Karpas-422 (cell line): ENCODE measurements at regions not wholly inside any gene's neighbourhood (a gene's known extent, or its start where the extent isn't known, plus 50 kb on each side); places are given as distances from the start of the nearest gene placed in this dataset.

Experiments
- DNase-seq: peaks from one replicate; pipeline ENCODE4 v3.0.0-alpha.2; 2015
- H2AFZ ChIP-seq: fragments of 200-600 bp; sonication (generic); 2 replicates; pipeline ENCODE4 v1.6.1; 2014; ENCODE audit warnings: antibody characterized with exemption, low read length, mixed read lengths
- H3K27ac ChIP-seq: fragments of 200-600 bp; sonication (generic); 2 replicates; pipeline ENCODE4 v1.5.1; 2014; ENCODE audit warnings: mild to moderate bottlenecking, low read length, moderate library complexity
- H3K27me3 ChIP-seq: fragments of 200-600 bp; sonication (generic); 2 replicates; pipeline ENCODE4 v1.6.1; 2014; ENCODE audit warnings: low read length, mixed read lengths
- H3K36me3 ChIP-seq: fragments of 200-600 bp; sonication (generic); 2 replicates; pipeline ENCODE4 v1.6.1; 2014; ENCODE audit warnings: low read length, mixed read lengths; ENCODE audit not compliant: insufficient read depth
- H3K4me1 ChIP-seq: fragments of 200-600 bp; sonication (generic); 2 replicates; pipeline ENCODE4 v1.6.1; 2014; ENCODE audit warnings: mild to moderate bottlenecking, low read length, mixed read lengths
- H3K4me2 ChIP-seq: fragments of 200-600 bp; sonication (generic); 2 replicates; pipeline ENCODE4 v1.6.1; 2014; ENCODE audit warnings: low read length, low read depth, mild to moderate bottlenecking; ENCODE audit not compliant: poor library complexity, severe bottlenecking
- H3K4me3 ChIP-seq: fragments of 200-600 bp; sonication (generic); 2 replicates; pipeline ENCODE4 v1.5.1; 2014; ENCODE audit warnings: mild to moderate bottlenecking, antibody characterized with exemption, low read length, mixed read lengths
- H3K79me2 ChIP-seq: fragments of 200-600 bp; sonication (generic); 2 replicates; pipeline ENCODE4 v1.6.1; 2014; ENCODE audit warnings: mild to moderate bottlenecking, low read length, mixed read lengths
- H3K9ac ChIP-seq: fragments of 200-600 bp; sonication (generic); 2 replicates; pipeline ENCODE4 v1.6.0; 2014; ENCODE audit warnings: low read length
- H3K9me2 ChIP-seq: fragments of 200-600 bp; sonication (generic), shearing (Covaris generic); replicated peaks from 2 replicates; pipeline ENCODE4 v1.6.0; 2014; ENCODE audit warnings: mild to moderate bottlenecking, low read length, moderate library complexity; ENCODE audit not compliant: insufficient read depth
- H3K9me3 ChIP-seq: fragments of 300-700, 200-600 bp; sonication (generic); 2 replicates; pipeline ENCODE4 v1.6.1; 2014; ENCODE audit warnings: low read length, mixed read lengths
- H4K20me1 ChIP-seq: fragments of 200-600 bp; sonication (generic); 2 replicates; pipeline ENCODE4 v1.6.1; 2014; ENCODE audit warnings: mild to moderate bottlenecking, antibody characterized with exemption, low read length, low read depth; ENCODE audit not compliant: insufficient read depth

DNA sequence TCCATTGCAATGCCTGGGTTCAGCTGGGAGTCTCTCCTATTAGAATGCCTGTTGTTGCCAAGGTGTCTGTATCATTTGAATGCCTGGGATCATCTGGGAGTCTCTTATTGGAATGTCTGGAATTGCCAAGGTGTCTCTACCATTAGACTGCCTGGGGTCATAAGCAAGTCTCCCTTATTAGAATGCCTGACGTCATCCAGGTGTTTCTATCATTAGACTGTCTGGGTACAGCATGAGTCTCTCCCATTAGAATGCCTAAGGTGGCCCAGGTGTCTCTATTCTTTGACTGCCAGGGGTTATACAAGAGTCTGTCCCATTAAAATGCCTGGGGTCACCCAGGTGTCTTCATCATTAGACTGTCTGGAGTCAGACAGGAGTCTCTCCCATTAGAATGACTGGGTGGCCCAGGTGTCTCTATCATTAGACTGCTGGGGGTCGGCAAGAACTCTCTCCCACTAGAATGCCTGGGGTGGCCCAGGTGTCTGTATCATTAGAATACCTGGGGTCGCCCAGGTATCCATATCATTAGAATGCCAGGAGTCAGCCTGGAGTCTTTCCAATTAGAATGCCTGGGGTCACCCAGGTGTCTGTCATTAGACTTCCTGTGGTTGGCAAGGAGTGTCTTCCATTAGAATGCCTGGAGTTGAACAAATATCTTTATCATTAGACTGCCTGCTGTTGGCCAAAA is 2274.0 kb downstream of the TP53TG3F start:
- Histone ChIP-seq H3K4me3 (no peak overlapping the region), H3K79me2 (no peaks in the 10 kb centered on the region), H4K20me1 (no peaks in the 10 kb centered on the region), H3K9me3 (peaks cover 5% of the 10 kb centered on the region; the same call in 1 of the 2 replicates), H3K4me1 (no peaks in the 10 kb centered on the region), H3K27me3 (no peaks in the 10 kb centered on the region), H3K36me3 (no peaks in the 10 kb centered on the region), H3K9ac (no peak overlapping the region), H3K27ac (no peak overlapping the region), H2AFZ (no peak overlapping the region), H3K4me2 (no peak overlapping the region), H3K9me2 (no peaks in the 10 kb centered on the region)
- DNase-seq: no peak

DNA sequence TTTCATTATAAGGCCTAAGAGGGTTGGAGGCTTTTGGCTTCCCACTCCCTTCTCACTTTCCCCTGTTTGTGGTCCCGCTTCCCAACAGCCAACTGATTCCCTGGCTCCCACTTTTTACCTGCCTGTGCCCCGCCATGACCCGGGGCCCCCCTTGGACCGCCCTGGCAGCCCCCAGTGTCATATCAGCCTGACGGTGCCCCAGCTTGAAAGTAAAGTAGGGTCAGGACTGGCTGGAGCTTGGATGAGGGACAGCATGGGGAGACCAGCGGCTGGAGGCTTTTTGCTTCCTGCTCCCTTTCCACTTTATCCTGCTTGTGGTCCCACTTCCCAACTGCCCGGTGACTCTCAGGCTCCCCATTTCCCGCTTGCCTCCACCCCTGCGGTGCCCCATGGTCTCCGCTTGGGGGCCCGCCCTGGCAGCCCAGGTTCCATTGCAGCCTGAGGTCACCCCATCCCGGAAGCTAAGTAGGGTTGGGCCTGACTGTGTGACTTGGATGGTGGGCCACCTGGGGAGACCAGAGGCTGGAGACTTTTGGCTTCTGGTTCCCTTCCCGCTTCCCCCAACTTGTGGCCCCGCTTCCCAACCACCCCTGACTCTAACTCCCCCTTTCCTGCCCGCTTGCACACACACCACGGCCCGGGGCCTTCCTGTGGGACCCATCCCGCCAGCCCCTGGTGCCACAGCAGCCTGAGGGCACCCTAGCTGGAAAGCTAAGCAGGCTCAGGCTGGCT is 2274.7 kb downstream of the TP53TG3F start:
- Histone ChIP-seq H4K20me1 (no peaks in the 10 kb centered on the region), H3K27me3 (no peaks in the 10 kb centered on the region), H3K79me2 (no peaks in the 10 kb centered on the region), H3K4me1 (no peaks in the 10 kb centered on the region), H3K9me3 (peaks cover 8% of the 10 kb centered on the region; the same call in 1 of the 2 replicates), H2AFZ (no peak overlapping the region), H3K9me2 (no peaks in the 10 kb centered on the region), H3K27ac (no peak overlapping the region), H3K9ac (no peak overlapping the region), H3K4me3 (no peak overlapping the region), H3K36me3 (no peaks in the 10 kb centered on the region), H3K4me2 (no peak overlapping the region)
- no peak for DNase-seq

DNA sequence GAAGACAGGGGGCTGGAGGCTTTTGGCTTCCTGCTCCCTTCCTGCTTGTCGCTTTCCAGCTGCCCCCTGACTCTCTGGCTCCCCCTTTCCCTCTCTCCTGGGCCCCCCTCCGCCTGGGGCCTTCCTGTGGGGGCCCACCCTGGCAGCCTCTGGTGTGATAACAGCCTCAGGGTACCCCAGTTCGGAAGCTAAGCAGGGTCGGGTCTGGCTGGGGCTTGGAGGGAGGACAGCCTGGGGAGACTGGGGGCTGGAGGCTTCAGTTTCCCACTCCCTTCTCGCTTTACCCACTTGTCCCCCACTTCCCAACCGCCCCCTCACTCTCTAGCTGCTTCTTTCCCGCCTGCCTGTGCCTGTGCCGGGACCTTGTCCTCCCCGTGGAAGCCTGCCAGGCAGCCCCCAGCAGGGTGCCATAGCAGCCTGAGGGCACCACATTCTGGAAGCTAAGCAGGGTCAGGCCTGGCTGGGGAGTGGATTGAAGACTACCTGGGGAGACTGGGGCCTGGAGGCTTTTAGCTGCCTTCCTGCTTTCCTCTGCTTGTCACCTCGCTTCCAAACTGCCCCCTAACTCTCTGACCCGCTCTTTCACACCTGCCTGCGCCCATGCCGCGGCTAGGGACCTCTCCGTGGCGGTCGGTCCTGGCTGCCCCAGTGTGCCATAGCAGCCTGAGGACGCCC is 2275.5 kb downstream of the TP53TG3F start:
- Histone ChIP-seq H3K36me3 (no peaks in the 10 kb centered on the region), H3K4me2 (no peak overlapping the region), H3K27me3 (no peaks in the 10 kb centered on the region), H3K9me3 (peaks cover 8% of the 10 kb centered on the region; the same call in 1 of the 2 replicates), H3K79me2 (no peaks in the 10 kb centered on the region), H4K20me1 (no peaks in the 10 kb centered on the region), H3K9me2 (no peaks in the 10 kb centered on the region), H3K4me3 (no peak overlapping the region), H3K9ac (no peak overlapping the region), H2AFZ (no peak overlapping the region), H3K4me1 (no peaks in the 10 kb centered on the region), H3K27ac (no peak overlapping the region)
- DNase-seq: no peak

DNA sequence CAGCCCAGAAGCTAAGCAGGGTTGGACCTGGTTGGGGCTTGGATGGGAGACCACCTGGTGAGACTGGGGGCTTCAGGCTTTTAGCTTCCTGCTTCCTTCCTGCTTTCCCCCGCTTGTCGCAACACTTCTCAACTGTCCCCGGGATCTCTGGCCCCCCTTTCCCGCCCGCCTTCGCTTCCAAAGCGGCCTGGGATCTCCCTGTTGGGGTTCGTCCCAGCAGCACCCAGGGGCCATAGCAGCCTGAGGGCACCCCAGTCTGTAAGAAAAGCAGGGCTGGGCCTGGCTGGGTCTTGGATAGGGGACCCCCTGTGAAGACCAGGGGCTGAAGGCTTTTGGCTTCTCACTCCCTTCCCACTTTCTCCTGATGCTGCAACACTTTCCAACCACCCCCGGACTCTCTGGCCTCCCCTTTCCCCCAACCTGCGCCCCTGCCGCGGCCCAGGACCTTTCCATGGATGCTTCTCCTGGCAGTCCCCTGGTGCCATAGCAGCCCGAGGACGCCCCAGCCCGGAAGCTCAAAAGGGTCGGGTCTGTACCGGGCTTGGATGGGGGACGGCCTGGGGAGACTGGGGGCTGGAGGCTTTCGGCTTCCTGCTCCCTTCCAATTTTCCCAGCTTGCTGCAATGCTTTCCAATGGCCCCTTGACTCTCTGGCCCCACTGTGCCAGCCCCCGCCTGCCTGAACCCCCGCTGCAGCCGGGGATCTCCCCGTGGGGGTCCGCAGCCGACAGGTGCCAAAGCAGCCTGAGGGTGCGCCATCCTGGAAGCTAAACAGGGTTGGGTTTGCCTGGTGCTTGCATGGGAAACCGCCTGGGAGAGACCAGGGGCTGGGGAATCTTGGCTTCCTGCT is 2276.2 kb downstream of the TP53TG3F start:
- peaks cover 8% of the 10 kb centered on the region; the same call in 1 of the 2 replicates for H3K9me3 ChIP-seq
- DNase-seq: no peak
- no peaks in the 10 kb centered on the region for H3K79me2 ChIP-seq
- H3K4me2 ChIP-seq: no peak overlapping the region
- no peak overlapping the region for H3K9ac ChIP-seq
- no peak overlapping the region for H2AFZ ChIP-seq
- no peak overlapping the region for H3K27ac ChIP-seq
- no peaks in the 10 kb centered on the region for H3K36me3 ChIP-seq
- H3K9me2 ChIP-seq: no peaks in the 10 kb centered on the region
- no peak overlapping the region for H3K4me3 ChIP-seq
- no peaks in the 10 kb centered on the region for H4K20me1 ChIP-seq
- H3K27me3 ChIP-seq: no peaks in the 10 kb centered on the region
- H3K4me1 ChIP-seq: no peaks in the 10 kb centered on the region

DNA sequence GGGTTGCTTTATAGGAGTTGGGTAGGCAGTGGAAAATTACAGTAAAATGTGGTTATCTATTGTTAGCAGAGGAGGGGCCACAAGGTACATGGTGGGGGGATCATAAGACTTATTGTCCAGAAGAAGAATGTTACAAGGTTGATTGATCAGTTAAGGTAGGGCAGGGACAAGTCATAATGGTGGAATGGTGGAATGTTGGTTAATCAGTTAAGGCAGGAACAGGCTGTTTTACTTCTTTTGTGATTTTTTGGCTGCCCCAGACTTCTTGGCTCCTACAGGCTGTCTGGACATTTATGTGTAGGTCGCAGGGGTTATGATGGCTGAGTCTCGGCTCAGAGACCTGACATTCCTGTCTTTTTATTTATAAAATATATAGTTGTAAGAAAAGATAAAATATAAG is 2277.1 kb downstream of the TP53TG3F start:
- Histone ChIP-seq H3K4me1 (no peaks in the 10 kb centered on the region), H3K9me2 (no peaks in the 10 kb centered on the region), H3K9me3 (peaks cover 8% of the 10 kb centered on the region; the same call in 1 of the 2 replicates)

DNA sequence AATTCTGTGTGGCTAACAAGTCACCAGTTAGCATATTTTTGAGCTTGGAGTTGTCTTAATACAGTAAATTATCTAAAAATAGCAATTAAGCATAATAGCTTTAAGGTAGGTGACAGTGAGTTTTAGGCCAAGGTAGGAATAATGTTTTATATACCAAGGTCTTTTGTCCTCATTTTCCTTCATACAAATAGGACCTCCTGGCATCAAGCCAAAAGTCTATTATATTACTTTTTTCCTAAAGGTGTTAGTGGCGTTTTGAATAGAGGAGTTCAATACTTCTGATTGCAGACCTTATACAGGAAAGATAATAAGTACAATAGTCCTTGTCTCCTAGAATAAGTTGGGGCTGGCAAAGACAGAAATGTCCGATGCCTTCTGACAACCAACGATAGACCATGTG is 2277.7 kb downstream of the TP53TG3F start:
- no peaks in the 10 kb centered on the region for H3K27me3 ChIP-seq
- H3K9me3 ChIP-seq: peaks cover 8% of the 10 kb centered on the region; the same call in 1 of the 2 replicates
- H3K36me3 ChIP-seq: no peaks in the 10 kb centered on the region
- H3K4me1 ChIP-seq: no peaks in the 10 kb centered on the region
- H3K9me2 ChIP-seq: no peaks in the 10 kb centered on the region
- H2AFZ ChIP-seq: no peak overlapping the region
- no peak overlapping the region for H3K27ac ChIP-seq
- no peak overlapping the region for H3K9ac ChIP-seq
- no peak overlapping the region for H3K4me3 ChIP-seq
- no peak overlapping the region for H3K4me2 ChIP-seq
- no peak for DNase-seq
- no peaks in the 10 kb centered on the region for H3K79me2 ChIP-seq
- no peaks in the 10 kb centered on the region for H4K20me1 ChIP-seq

More for the DNA sequence above, 2277.1 kb downstream of the TP53TG3F start:
- Histone ChIP-seq H3K27me3 (no peaks in the 10 kb centered on the region), H2AFZ (no peak overlapping the region), H3K79me2 (no peaks in the 10 kb centered on the region), H3K9ac (no peak overlapping the region), H3K36me3 (no peaks in the 10 kb centered on the region), H4K20me1 (no peaks in the 10 kb centered on the region), H3K4me2 (no peak overlapping the region), H3K4me3 (no peak overlapping the region), H3K27ac (no peak overlapping the region)
- DNase-seq: no peak

DNA sequence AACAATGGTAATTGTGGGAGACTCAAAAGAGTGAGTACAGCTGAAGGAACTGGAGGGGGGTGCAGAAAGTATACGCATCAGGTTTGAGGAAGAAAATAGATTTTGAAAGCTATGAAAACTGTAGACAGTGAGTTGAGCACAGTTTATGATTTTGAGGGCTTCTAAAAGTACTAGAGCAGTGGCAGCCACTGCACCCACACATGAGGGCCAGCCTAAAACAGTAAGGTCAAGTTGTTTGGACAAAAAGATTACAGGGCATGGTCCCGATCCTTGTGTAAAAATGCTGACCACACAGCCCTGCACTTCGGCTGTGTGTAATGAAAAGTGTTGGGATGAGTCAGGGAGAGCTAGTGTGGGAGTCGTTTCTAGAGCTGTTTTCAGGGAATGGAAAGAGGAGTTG is 2282.1 kb downstream of the TP53TG3F start:
- no peaks in the 10 kb centered on the region for H3K27me3 ChIP-seq
- no peaks in the 10 kb centered on the region for H4K20me1 ChIP-seq
- no peaks in the 10 kb centered on the region for H3K36me3 ChIP-seq
- H2AFZ ChIP-seq: no peak overlapping the region
- no peak overlapping the region for H3K9ac ChIP-seq
- H3K4me2 ChIP-seq: no peak overlapping the region
- DNase-seq: no peak
- no peak overlapping the region for H3K4me3 ChIP-seq
- H3K9me3 ChIP-seq: peaks cover 3% of the 10 kb centered on the region; the same call in 1 of the 2 replicates
- no peak overlapping the region for H3K27ac ChIP-seq
- H3K79me2 ChIP-seq: no peaks in the 10 kb centered on the region
- H3K9me2 ChIP-seq: no peaks in the 10 kb centered on the region
- H3K4me1 ChIP-seq: no peaks in the 10 kb centered on the region
